Activated T-cell treated with anti-CD3 and anti-CD28 coated beads, Interleukin-2, amount 50 U/mL, for 48 hours (primary cell): ENCODE measurements at regions not wholly inside any gene's neighbourhood (a gene's known extent, or its start where the extent isn't known, plus 50 kb on each side); places are given as distances from the start of the nearest gene placed in this dataset.

Experiments
- DNase-seq, 2 experiments: peaks; one replicate each; pipeline ENCODE4 v3.0.0-alpha.2; 2020

DNA sequence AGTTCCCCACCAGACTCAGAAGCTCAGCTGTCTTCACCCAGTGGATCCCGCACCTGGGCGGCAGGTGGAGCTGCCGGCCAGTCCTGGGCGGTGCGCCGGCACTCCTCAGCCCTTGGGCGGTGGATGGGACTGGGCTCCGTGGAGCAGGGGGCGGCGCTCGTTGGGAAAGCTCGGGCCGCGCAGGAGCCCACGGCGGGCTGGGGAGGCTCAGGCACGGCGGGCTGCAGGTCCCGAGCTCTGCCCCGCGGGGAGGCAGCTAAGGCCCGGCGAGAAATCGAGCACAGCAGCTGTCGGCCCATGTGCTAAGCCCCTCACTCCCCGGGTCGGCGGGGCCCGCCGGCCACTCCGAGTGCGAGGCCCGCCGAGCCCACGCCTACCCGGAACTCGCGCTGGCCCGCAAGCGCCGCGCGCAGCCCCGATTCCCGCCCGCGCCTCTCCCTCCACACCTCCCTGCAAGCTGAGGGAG, 560.0 kb downstream of the BRINP1 start:
- no peak for DNase-seq

DNA sequence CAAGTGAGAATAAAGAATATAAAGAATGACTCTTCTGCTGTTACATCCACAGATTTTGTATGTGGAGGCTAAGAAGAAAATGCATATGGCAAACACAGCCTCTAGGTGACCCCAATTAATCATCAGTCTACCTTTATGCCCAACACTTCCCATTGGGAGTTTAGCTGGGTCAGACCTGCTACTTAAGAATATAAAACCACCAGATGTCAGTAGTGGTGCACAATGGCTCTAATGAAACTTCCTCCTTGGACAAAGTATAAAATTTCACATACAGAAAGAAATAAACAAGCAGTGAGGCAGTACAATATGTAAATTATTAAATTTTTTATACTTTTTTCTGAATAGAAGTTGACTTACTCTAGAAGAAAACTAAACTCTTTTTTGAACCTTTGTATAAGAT, 539.9 kb downstream of the BRINP1 start:
- DNase-seq = no peak

DNA sequence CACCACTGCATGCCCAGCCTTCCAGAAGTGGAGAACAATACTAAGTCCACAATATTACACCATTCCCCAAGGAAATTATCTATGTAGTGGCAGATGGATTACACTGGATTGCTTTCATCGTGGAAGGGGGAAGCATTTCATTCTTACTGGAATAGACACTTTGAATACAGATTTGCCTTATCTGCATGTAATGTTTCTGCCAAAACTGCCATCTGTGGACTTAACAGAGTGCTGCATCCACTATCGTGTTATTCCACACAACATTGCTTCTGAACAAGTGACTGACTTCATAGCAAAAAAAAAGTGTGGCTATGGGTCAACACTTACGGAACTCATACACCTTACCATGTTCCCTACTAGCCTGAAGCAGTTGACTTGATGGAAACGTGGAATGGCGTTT, 536.9 kb downstream of the BRINP1 start:
- DNase-seq = no peak

DNA sequence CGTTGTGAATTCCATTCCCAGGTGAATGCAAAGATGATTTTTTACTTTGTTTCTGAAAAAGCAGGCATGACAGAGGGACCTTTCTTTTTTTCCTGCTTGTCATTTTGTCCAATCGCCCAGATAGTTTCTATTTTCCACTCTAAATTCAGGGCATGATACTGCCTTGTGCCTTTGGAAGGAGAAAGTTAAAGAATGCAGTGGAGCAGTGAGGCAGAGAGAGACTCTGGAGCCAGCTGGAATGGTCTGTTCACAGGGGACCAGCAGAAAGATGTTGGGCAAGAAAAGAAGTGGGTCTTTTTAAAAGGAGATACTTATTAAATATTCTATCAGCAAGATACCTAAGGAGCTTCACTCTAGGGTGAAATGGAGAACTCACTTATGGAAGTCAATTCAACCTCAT, 532.3 kb downstream of the BRINP1 start:
- no peak for DNase-seq

DNA sequence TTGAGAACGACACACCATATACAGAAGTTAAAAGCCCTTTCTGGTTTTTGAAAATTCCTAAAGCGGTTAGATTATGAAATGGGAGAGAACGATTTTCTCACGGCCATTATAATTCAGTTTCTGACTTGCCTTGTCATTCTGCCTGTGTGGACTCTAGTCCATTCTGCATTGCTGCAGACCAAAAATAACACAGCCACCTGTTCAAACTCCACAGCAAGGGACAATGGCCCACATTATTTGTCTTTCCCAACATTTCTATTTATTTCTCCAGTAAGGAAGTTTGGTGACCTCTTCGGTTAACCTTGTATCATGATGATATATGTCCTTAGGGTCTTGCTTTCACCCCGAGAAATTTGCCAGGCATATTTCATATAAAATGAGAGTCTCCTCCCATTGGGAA, 497.7 kb downstream of the BRINP1 start:
- DNase-seq = no peak

DNA sequence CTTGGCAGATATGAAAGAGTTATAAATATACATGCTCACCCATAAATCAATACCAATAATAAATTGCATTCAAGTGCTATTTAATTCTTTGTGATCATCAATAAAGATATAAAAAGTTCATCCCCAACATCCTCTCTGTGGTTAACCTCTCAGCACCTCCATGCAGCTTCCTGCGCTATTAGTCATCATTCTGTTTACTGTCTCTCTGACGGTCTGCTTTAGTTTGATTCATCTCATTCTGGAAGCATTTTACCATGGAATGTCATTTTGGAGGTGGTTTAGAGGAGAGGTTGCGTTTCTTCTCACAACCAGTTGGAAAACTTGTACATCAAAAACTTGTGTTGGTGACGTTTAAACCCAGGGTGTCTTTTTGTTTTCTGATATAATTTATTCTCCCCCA, 486.6 kb downstream of the BRINP1 start:
- DNase-seq = no peak

DNA sequence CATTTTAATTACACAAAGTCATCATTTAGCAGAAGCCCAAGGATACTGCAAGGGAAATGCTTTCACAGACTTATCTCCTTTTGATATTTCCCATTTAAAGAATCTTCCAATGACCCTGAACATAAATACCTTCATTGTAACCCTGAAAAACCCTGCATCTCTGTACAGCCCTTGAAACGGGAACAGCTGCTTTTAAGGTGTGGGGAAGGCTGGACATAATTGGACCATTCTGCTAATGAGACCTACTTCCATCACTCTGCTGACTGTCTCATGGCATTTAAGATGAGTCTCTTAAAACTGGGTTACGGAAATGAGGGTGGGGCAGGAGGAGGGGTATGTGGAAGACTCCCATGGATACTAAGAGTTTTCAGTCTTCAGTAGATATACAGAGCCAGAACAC, 485.8 kb downstream of the BRINP1 start:
- no peak for DNase-seq

DNA sequence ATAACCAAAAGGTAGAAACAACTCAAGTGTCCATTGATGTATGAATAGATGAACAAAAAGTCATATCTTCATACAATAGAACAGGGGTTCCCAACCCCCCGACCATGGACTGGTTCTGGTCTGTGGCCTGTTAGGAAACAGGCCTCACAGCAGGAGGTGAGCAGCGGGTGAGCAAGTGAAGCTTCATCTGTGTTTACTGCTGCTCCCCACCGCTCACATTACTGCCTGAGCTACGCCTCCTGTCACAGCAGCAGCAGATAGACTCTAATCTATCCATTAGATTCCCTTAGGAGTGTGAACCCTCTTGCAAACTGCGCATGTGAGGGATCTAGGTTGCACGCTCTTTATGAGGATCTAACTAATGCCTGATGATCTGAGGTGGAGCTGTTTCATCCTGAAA, 478.0 kb downstream of the BRINP1 start:
- no peak for DNase-seq

DNA sequence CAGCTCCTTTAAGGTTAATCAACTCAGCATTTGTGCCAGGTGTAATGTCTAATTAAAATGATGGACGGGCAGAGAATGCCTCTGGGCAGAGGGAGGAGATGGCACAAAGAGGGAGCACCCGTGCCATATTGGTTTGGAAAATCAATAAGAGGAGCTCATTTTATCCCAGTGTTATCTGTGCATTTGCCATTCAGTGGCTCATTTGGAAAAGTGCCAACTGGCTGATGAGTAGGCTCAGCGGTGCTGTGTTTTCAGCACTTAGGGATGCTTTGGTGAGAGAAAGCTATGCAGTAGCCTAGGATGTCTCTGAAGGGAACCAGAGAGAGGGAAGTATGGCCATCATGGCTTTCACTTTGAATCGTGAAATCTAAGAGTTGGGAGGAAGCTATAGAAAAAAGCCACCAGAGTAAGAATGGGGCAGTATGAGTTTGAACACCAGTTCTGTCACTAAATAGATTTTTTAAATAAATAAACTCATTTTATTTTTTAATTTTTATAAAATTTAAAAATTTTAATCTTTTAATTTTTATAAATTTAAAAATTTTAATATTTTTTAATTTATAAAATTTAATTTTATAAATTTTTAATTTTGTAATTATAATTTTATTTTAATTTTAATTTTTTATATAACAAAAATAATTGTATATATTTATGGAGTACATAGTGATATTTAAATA, 472.8 kb downstream of the BRINP1 start:
- no peak for DNase-seq

DNA sequence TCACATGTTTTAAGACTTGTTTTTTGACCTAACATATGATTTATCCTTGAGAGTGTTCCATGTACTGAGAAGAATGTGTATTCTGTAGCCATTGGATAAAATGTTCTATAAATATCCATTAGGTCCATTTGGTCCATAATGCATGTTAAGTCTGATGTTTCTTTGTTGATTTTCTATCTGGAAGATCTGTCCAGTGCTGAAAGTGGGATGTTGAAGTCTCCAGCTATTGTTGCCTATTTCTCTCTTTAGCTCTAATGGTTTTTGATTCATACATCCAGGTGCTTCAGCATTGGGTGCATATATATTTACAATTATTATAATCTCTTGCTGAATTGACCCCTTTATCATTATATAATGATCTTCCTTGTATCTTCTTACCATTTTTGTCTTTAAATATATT, 451.1 kb downstream of the BRINP1 start:
- DNase-seq = no peak

DNA sequence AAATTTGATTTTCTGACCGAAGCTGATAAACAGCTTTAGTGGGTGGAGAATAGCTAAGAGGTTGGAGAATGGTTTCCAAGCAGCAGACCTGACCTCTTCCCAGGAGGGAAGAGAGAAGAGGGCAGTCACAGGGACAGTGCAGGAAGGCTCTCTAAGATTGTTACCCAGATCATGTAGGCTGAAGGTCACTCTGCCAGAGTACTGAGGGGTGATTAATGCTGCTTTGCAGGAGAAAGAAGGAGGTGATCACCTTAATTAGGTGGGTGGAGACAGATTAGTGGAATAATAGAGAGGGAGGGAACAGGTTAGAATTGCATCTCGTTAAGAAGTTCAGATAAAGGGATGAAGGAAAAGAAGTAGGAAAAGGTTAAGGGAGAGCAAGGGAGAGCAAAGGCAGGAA, 440.5 kb downstream of the BRINP1 start:
- DNase-seq = no peak

DNA sequence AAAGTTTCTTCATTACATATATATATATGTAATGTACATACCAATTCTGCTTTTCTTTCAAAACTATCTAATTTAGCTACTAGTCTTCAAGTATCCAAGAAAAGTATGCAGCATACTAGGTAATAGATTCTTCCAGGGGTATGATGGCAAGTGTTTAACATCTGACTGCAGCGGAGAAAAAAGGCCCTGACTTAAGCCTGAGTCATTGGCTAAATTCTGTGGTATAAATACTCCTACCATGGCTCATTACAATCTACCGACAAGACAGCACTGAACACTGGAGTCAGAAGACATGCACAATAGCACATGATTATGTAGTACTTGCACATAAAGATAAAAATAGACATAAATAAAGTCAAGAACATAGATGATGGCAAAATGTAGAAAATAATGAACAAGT, 439.9 kb downstream of the BRINP1 start:
- DNase-seq = no peak

DNA sequence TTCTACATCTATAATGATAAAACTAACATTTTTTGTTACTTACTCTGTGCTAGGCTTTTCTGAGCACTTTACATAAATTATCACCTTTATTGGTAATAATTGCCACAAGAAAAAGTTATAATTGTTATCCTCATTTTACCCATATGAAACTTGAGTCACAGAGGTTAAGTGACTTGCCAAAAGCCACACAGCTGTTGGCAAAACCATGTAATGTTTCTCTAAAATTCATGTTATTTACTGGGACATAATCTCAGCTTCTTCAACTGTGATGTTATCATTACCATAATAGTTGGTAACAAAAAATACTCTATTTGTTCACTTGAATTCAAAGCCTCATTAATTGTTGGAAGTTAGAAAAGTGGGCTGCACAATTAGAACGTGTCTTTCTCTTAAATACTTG, 437.3 kb downstream of the BRINP1 start:
- DNase-seq = no peak

DNA sequence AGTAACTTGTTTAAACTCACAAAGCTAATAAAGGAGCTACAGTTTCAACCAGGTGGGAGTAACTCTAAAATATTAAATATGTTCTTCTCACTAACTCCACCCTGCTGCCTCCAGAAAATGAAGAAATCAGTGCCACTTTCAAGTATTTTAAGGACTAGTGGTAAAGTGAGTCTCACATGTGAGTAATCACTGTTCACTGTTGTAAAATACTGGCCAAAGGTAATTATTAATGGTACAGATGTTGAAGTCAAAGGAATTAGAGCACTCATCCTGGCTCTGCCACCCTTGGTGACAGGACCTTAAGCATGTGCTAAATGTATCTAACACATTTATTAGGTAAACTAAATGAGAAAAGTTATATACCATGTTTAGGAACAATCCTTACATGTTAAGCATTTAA, 430.7 kb downstream of the BRINP1 start:
- no peak for DNase-seq

DNA sequence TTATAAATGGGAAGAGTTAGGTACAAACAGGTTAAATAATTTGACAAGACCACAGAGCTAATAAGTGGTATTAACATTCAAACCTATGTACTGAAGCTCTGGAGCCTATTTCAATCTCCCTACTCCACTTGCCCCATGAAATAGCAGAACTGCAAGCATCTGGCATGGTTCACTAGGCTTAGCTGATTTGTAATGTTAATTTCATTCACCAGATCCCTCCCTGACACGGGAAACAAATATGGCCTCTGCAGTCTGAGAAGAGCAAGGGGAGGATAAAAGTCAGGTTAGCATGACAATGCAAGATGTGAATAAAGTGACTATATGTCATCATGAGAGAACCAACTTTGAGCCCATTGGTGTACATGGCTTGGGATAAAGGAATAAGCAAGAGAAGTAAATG, 428.8 kb downstream of the BRINP1 start:
- no peak for DNase-seq

DNA sequence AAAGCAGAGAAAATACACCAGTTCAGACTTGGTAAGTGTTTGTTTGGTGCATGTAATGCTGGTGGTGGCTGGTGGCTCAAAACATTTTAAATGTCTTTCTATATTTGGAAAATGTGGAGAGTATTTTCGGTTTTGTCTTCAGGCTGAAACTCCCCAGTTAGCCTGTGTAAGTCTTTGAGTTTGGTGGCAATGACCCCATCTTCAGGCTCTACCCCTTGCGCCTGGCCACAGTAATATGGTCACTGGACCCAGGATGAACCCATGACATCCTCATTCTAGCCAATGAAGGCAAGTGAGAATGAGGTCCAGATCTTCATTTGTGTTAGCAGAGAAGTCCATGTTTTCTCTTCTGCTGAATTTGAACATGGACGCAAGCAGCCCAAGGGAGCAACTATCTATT, 422.6 kb downstream of the BRINP1 start:
- DNase-seq = no peak

DNA sequence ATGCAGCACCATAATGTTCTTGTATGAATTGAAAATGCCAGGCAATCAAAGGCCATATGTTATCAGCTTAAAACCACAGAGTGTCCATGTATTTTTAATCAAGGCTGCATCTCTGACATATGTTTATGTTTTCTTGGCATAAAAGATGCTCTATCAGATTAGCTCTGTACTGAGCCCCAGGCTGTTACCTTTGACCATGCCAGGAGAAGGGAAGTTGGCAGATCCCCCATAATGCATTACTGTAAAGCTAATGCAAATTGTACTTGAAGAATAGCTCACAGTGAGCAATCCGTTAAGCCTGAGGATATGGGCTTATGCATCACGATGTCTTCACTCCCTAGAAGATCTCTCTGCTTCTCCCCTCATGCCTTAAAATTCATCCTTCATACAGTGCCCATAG, 414.4 kb downstream of the BRINP1 start:
- no peak for DNase-seq

DNA sequence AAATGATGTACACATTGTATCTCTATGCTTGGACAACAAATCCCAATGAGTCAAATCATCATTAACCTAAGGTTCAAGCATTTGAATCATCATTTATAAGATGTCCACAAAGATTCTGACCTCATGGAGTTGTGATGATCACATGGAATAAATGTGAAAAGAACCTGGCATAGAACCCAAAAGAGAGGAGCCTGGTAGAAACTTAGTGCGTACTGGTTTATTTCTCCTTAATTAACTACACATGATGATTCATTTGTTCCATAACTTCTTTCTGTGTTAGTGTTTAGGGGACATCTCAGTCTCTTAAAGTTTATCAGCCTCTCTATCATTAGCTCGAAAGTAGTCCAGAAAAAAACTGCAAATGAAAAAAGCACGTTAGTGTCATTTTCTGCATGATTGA, 411.6 kb downstream of the BRINP1 start:
- DNase-seq = no peak

DNA sequence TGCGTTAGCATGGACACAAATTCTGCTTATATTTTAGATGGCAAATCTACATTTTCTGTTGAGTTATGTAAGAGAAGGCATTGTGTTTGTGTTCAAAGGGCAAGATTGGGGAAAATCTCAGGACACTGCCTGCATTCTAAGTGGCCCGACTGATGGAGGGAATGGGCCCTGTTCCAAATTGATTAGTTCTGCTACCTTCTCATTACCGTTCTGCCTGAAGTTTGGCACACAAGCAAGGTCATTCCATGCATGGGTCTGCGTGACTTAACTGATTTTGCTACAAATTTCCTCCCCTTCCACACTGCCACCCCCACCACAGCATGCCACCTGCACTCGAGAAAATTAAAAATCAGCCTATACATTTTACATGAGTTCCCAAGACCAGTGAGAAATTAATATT, 409.9 kb downstream of the BRINP1 start:
- DNase-seq = no peak

DNA sequence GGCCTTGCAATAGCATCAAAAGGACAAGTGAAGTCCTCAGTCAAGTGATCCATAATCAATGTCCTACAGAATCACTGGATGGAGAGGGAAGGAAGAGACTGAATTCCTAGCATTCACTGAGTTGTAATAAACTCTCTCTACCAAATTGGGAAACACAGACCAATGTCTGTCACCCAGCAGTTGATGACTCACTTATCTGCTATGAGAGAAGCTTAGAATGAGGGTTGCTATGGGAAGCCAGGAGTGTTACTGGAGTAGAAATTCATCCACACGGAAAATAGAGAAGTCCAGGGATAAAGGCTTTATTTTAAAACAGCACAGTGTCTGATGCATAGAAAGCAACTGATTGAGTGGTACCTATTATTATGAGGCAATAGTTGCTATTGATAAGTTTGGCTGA, 407.4 kb downstream of the BRINP1 start:
- no peak for DNase-seq

DNA sequence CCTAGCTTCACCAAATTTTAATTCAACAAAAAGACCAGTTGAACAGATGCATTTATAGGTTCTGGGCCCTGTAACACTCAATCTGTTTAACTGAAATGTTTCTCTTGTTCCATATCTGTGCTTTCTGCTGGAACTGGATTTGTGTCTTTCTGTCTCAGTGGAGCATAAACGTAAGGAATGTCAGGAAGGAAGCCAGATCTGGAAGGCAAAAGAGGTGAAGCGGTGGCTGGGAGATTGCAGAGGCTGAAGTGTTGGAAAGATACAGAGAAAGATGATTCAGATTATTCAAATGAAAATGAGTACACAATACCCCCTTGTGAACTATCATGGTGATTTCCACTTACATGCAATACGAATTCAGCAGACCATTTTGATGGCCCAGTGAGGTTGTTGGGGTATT, 406.8 kb downstream of the BRINP1 start:
- DNase-seq = no peak

DNA sequence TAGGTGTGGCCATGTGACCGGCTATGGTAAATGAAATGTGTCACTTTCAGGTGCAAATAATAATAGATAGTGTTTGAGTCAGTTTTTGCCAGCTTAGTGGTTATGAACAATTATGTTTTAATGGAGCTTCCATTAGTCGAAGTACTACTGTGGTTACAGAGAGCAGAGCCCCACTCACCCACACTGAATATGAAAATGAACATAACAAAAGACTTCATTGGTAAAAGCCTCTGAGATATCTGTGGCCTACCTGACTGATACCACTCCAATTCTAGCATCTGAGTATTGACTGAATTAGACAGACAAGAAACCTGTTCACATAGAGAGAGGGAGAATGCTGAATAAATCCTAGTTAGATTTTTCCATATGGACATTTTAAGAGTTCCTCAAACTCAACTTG, 405.6 kb downstream of the BRINP1 start:
- no peak for DNase-seq

DNA sequence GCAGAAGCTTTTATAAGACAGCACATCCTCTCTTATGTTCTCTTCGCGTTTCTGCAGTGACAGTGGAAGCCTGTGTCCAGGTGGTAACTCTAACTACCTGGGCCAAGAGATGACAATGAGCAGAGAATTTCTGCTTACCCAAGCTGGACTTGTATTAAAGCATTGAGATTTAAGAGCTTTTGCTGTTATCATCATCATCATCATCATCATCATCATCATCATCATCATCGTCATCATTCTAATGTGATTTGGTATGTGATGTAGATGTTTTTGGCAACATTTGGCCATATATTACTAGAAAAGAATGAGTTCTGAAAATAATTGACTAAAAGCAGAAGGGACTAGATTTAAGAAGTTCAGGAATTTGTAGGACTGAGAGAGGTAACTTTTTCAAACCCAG, 401.3 kb downstream of the BRINP1 start:
- no peak for DNase-seq

DNA sequence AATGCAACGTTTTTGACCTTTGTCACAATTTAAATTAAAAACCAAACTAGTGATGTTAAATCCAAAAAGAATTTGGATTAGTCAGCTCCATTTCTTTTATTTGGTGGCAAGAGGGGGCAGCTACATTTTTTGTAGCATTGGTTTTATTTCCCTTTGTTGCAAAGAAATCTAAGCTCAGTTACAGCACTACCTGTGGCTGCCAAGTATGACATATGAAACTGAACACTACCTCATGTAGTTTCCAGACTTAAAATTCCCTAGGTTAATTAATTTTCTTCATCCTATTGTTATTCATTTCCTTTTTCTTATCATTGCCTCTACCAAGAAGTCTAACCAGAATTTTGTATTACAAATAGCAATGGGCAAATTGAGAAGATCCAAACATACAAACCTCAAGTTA, 393.5 kb downstream of the BRINP1 start:
- DNase-seq = no peak

DNA sequence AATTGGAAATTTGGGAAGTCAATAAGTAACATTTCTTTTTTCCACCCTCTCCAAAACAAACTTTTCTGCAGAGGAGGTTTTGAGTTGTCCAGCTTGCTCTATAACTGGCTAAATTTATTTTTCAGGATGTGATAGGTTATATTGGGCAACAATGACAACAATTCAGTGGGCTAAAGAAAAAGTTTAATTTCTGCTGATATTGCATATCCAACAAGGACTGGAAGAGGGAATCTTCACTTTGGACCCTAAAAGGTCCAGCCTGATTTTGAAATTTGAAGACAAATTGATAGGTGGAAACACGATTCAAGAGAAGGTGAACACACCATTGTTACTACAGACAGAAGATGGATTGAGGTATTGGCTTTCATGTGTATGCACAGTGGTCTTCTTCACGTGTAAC, 393.1 kb downstream of the BRINP1 start:
- no peak for DNase-seq

DNA sequence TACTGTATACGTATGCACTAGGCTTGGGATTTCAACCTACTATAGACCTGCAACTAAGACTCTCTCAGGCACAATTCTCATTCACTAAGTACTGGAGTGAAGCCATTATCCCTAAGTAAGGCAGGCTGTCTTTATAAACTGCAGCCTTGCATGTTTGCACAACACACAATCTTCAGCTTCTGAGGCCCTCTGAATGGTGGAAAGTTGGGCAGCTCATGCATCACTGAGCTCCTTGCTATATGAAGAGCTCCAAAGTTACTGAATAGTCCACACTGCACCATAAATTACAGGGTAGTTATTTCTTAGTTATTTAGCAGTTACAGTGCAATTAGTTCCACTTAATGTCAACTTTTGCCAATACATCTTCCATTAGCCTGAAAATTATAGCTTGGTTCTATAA, 384.6 kb downstream of the BRINP1 start:
- DNase-seq = no peak
